ENCODE measurements at regions not wholly inside any gene's neighbourhood (a gene's known extent, or its start where the extent isn't known, plus 50 kb on each side); places are given as distances from the start of the nearest gene placed in this dataset.

- TF ChIP-seq SNAI2 (CRISPR knock-in tag; IDR thresholded peaks at IDR 0.05) (no peak), PATZ1 (CRISPR knock-in tag; IDR thresholded peaks at IDR 0.05; ENCODE audit: borderline replicate concordance) (no peak), ZNF70 (CRISPR knock-in tag; IDR thresholded peaks at IDR 0.05) (no peak), PPARA (CRISPR knock-in tag; IDR thresholded peaks at IDR 0.05; ENCODE audit: borderline replicate concordance) (no peak)
These were observed 208.1 kb downstream of the PHLDA1 start for GRCh38 chr12:75823475-75823874.

Measured in SK-N-SH treated with all-trans-retinoic acid at 6 μM for 48 hours (cell line).